GM23338 (cell line): ENCODE measurements at regions not wholly inside any gene's neighbourhood (a gene's known extent, or its start where the extent isn't known, plus 50 kb on each side); places are given as distances from the start of the nearest gene placed in this dataset.

ENCODE experiments used
- ATAC-seq: fragments of 200-7000 bp; cut with Tn5 transposase; 3 replicates; pipeline ENCODE4 v1.9.1; 2020
- DNase-seq: peaks from one replicate; pipeline ENCODE4 v3.0.0-alpha.2; 2015; ENCODE audit warnings: low spot score
- H2AFZ ChIP-seq: fragments of 200-600 bp; sonication (generic); 2 replicates; pipeline ENCODE4 v1.8.0; 2016; ENCODE audit warnings: antibody characterized with exemption, mild to moderate bottlenecking, moderate library complexity
- H3F3A ChIP-seq: fragments of 200-600 bp; sonication (generic); replicated peaks from 2 replicates; pipeline ENCODE4 v1.8.0; 2017; ENCODE audit warnings: antibody characterized with exemption, mixed run types, low read depth
- H3K27ac ChIP-seq: fragments of 200-600 bp; sonication (generic); 2 replicates; pipeline ENCODE4 v1.6.1; 2016; ENCODE audit warnings: low read depth
- H3K27me3 ChIP-seq: fragments of 200-600 bp; sonication (generic); 2 replicates; pipeline ENCODE4 v1.8.0; 2016; ENCODE audit warnings: mild to moderate bottlenecking, mixed run types, moderate library complexity; ENCODE audit not compliant: insufficient read depth
- H3K36me3 ChIP-seq: fragments of 200-600 bp; sonication (generic); 2 replicates; pipeline ENCODE4 v1.8.0; 2016; ENCODE audit warnings: mild to moderate bottlenecking; ENCODE audit not compliant: insufficient read depth
- H3K4me1 ChIP-seq: fragments of 200-600 bp; sonication (generic); 2 replicates; pipeline ENCODE4 v1.8.0; 2016; ENCODE audit warnings: mild to moderate bottlenecking, moderate library complexity; ENCODE audit not compliant: insufficient read depth
- H3K4me2 ChIP-seq: fragments of 200-600 bp; sonication (generic); 2 replicates; pipeline ENCODE4 v1.7.1; 2017; ENCODE audit warnings: mixed run types
- H3K4me3 ChIP-seq: fragments of 200-600 bp; sonication (generic); 2 replicates; pipeline ENCODE4 v1.6.1; 2016; ENCODE audit warnings: mixed run types
- H3K79me2 ChIP-seq: fragments of 200-600 bp; sonication (generic); replicated peaks from 2 replicates; pipeline ENCODE4 v1.8.0; 2017; ENCODE audit warnings: mild to moderate bottlenecking; ENCODE audit not compliant: insufficient read depth
- H3K9me2 ChIP-seq: fragments of 200-600 bp; sonication (generic); 2 replicates; pipeline ENCODE4 v1.8.0; 2017; ENCODE audit not compliant: insufficient read depth
- H4K20me1 ChIP-seq: fragments of 200-600 bp; sonication (generic); replicated peaks from 2 replicates; pipeline ENCODE4 v1.8.0; 2017; ENCODE audit warnings: mild to moderate bottlenecking; ENCODE audit not compliant: insufficient read depth
- H3K27ac Mint-ChIP-seq: 2 replicates; pipeline ENCODE4 v1.8.0; 2020; ENCODE audit warnings: inconsistent platforms, mild to moderate bottlenecking, moderate library complexity, mixed read lengths
- H3K27me3 Mint-ChIP-seq: 3 replicates; pipeline ENCODE4 v1.8.0; 2022; ENCODE audit warnings: low read depth, mild to moderate bottlenecking, moderate library complexity, mixed read lengths, inconsistent platforms; ENCODE audit not compliant: insufficient read depth, poor library complexity
- H3K36me3 Mint-ChIP-seq: 3 replicates; pipeline ENCODE4 v1.8.0; 2021; ENCODE audit warnings: low read depth, mild to moderate bottlenecking, inconsistent platforms, moderate library complexity, mixed read lengths
- H3K4me1 Mint-ChIP-seq: 3 replicates; pipeline ENCODE4 v1.8.0; 2020; ENCODE audit warnings: mild to moderate bottlenecking, inconsistent platforms, mixed read lengths
- H3K4me3 Mint-ChIP-seq: 3 replicates; pipeline ENCODE4 v1.8.0; 2021; ENCODE audit warnings: moderate library complexity, mild to moderate bottlenecking, inconsistent platforms, mixed read lengths
- H3K9me3 Mint-ChIP-seq: 3 replicates; pipeline ENCODE4 v1.8.0; 2020; ENCODE audit warnings: moderate library complexity, mild to moderate bottlenecking, inconsistent platforms, mixed read lengths
- CREB1 ChIP-seq: fragments of 250-450 bp; sonication (Bioruptor Pico); IDR thresholded peaks from 2 replicates; pipeline ENCODE4 v1.5.0; 2020; ENCODE audit warnings: low read depth, mild to moderate bottlenecking, moderate library complexity
- EZH2 ChIP-seq: fragments of 200-600 bp; sonication (generic); IDR thresholded peaks from one replicate; pipeline ENCODE4 v1.8.0; 2017; ENCODE audit warnings: antibody characterized with exemption, mild to moderate bottlenecking, low read depth; ENCODE audit not compliant: unreplicated experiment
- EZH2phosphoT487 ChIP-seq: fragments of 200-600 bp; sonication (generic); IDR thresholded peaks from one replicate; pipeline ENCODE4 v1.8.1; 2018; ENCODE audit warnings: antibody characterized with exemption; ENCODE audit not compliant: unreplicated experiment
- JUNB ChIP-seq: IDR thresholded peaks from one replicate; pipeline ENCODE4 v1.6.1; 2016; ENCODE audit warnings: antibody characterized with exemption; ENCODE audit not compliant: unreplicated experiment
- NANOG ChIP-seq: IDR thresholded peaks from 2 replicates; pipeline ENCODE4 v1.6.1; 2016; ENCODE audit warnings: antibody characterized with exemption, borderline replicate concordance
- POLR2AphosphoS5 ChIP-seq: IDR thresholded peaks from 2 replicates; pipeline ENCODE4 v1.6.1; 2016; ENCODE audit warnings: antibody characterized with exemption, low read depth
- STAT1 ChIP-seq: IDR thresholded peaks from one replicate; pipeline ENCODE4 v1.6.1; 2016; ENCODE audit warnings: antibody characterized with exemption; ENCODE audit not compliant: unreplicated experiment
- ZNF114 ChIP-seq: fragments of 250-450 bp; sonication (Bioruptor Pico); IDR thresholded peaks from 2 replicates; pipeline ENCODE4 v1.5.0; 2020; ENCODE audit warnings: mild to moderate bottlenecking, moderate library complexity
- ZNF331 ChIP-seq: fragments of 250-450 bp; sonication (Bioruptor Pico); IDR thresholded peaks from 2 replicates; pipeline ENCODE4 v1.5.0; 2020; ENCODE audit warnings: low read depth, mild to moderate bottlenecking, moderate library complexity
- TF ChIP-seq, protein P1 (sequence below): IDR thresholded peaks from one replicate; pipeline ENCODE4 v1.6.1; 2018; ENCODE audit warnings: antibody characterized with exemption; ENCODE audit not compliant: unreplicated experiment
- TF ChIP-seq, protein P2 (sequence below), 2 experiments: fragments of 200-600 bp in 1 of 2; sonication (generic) in 1 of 2; conservative IDR thresholded peaks; 2 replicates each; pipeline versions ENCODE4 v1.5.1 to v1.6.1; 2016 to 2017; ENCODE audit warnings: antibody characterized with exemption in 2 of 2, low read depth in 2 of 2, mild to moderate bottlenecking in 2 of 2, moderate library complexity in 1 of 2
- TF ChIP-seq, protein P3 (sequence below): IDR thresholded peaks from 2 replicates; pipeline ENCODE4 v1.6.1; 2016; ENCODE audit warnings: antibody characterized with exemption

DNA sequence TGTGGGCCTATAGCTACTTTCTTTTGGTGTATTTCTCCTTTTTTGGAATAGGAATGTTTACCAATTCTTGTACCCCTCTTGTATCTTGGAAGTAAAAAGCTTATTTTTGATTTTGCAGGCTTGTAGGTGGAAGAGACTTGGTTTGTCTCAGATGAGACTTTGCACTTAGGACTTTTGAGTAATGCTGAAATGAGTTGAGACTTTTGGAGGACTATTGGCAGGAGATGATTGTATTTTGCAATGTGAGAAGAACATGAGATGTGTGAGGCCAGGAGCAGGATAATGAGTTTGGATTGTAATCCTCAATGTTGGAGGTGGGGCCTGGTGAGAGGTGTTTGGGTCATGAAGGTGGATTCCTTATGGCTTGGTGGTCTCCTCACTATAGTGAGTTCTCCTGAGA is 106.3 kb downstream of the KBTBD8 start (continued):
- TF ChIP-seq, protein P1, sequence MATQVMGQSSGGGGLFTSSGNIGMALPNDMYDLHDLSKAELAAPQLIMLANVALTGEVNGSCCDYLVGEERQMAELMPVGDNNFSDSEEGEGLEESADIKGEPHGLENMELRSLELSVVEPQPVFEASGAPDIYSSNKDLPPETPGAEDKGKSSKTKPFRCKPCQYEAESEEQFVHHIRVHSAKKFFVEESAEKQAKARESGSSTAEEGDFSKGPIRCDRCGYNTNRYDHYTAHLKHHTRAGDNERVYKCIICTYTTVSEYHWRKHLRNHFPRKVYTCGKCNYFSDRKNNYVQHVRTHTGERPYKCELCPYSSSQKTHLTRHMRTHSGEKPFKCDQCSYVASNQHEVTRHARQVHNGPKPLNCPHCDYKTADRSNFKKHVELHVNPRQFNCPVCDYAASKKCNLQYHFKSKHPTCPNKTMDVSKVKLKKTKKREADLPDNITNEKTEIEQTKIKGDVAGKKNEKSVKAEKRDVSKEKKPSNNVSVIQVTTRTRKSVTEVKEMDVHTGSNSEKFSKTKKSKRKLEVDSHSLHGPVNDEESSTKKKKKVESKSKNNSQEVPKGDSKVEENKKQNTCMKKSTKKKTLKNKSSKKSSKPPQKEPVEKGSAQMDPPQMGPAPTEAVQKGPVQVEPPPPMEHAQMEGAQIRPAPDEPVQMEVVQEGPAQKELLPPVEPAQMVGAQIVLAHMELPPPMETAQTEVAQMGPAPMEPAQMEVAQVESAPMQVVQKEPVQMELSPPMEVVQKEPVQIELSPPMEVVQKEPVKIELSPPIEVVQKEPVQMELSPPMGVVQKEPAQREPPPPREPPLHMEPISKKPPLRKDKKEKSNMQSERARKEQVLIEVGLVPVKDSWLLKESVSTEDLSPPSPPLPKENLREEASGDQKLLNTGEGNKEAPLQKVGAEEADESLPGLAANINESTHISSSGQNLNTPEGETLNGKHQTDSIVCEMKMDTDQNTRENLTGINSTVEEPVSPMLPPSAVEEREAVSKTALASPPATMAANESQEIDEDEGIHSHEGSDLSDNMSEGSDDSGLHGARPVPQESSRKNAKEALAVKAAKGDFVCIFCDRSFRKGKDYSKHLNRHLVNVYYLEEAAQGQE, result no peak
- TF ChIP-seq CREB1 (CRISPR knock-in tag), result no peak
- no peak for TF ChIP-seq ZNF114 (CRISPR knock-in tag)
- no peak for TF ChIP-seq NANOG
- TF ChIP-seq EZH2, result no peak
- no peak for TF ChIP-seq EZH2phosphoT487
- no peak for TF ChIP-seq ZNF331 (CRISPR knock-in tag)

DNA sequence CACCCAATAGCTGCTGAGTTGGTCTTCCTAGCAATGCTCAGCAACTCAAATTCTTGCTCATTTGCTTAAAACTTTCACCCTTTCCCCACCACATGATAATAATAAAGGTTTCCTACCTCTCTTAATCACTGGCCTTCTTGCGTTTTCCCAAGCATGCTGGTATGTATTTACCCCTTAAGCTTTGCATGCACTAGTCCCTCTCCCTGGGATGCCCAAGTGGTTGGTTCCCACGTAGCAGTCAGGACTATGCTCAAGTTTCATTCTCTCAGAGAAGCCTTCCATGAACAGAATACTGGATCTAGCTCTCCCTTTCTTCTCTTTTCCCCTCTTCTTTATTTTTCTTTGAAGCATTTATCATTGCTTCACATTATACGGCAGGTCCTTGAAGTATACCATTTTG is 108.8 kb downstream of the KBTBD8 start:
- H3K79me2 ChIP-seq, result no peaks in the 10 kb centered on the region
- H3K9me3 Mint-ChIP-seq, result peaks cover 19% of the 10 kb centered on the region; the same call in 2 of the 3 replicates
- no peak overlapping the region for H3K4me3 Mint-ChIP-seq
- H4K20me1 ChIP-seq, result no peaks in the 10 kb centered on the region
- no peaks in the 10 kb centered on the region for H3K9me2 ChIP-seq
- peaks cover 1% of the 10 kb centered on the region for H3K27me3 Mint-ChIP-seq
- no peak overlapping the region for H3K4me2 ChIP-seq
- H3K27ac ChIP-seq, result no peak overlapping the region
- DNase-seq (no peak), ATAC-seq (peak; percentile 55)
- peaks cover 5% of the 10 kb centered on the region; the same call in 2 of the 3 replicates for H3K36me3 Mint-ChIP-seq
- H3K4me3 ChIP-seq, result no peak overlapping the region
- H3K4me1 Mint-ChIP-seq, result peaks cover 18% of the 10 kb centered on the region
- H3K4me1 ChIP-seq, result peaks cover 3% of the 10 kb centered on the region; the same call in 1 of the 2 replicates
- peak overlapping the region; percentile 34; the same call in 1 of the 2 replicates for H2AFZ ChIP-seq
- no peaks in the 10 kb centered on the region for H3K36me3 ChIP-seq
- H3F3A ChIP-seq, result no peaks in the 10 kb centered on the region
- H3K27ac Mint-ChIP-seq, result no peak overlapping the region
- H3K27me3 ChIP-seq, result no peaks in the 10 kb centered on the region
- TF ChIP-seq, protein P2, sequence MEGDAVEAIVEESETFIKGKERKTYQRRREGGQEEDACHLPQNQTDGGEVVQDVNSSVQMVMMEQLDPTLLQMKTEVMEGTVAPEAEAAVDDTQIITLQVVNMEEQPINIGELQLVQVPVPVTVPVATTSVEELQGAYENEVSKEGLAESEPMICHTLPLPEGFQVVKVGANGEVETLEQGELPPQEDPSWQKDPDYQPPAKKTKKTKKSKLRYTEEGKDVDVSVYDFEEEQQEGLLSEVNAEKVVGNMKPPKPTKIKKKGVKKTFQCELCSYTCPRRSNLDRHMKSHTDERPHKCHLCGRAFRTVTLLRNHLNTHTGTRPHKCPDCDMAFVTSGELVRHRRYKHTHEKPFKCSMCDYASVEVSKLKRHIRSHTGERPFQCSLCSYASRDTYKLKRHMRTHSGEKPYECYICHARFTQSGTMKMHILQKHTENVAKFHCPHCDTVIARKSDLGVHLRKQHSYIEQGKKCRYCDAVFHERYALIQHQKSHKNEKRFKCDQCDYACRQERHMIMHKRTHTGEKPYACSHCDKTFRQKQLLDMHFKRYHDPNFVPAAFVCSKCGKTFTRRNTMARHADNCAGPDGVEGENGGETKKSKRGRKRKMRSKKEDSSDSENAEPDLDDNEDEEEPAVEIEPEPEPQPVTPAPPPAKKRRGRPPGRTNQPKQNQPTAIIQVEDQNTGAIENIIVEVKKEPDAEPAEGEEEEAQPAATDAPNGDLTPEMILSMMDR (conservative IDR thresholded peaks at IDR 0.05; ENCODE audit: low read depth in 2 of 2), result no peak
- no peak for TF ChIP-seq ZNF331 (CRISPR knock-in tag)
- TF ChIP-seq, protein P1, result no peak
- no peak for TF ChIP-seq EZH2
- TF ChIP-seq, protein P3, sequence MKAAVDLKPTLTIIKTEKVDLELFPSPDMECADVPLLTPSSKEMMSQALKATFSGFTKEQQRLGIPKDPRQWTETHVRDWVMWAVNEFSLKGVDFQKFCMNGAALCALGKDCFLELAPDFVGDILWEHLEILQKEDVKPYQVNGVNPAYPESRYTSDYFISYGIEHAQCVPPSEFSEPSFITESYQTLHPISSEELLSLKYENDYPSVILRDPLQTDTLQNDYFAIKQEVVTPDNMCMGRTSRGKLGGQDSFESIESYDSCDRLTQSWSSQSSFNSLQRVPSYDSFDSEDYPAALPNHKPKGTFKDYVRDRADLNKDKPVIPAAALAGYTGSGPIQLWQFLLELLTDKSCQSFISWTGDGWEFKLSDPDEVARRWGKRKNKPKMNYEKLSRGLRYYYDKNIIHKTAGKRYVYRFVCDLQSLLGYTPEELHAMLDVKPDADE, result no peak
- no peak for TF ChIP-seq CREB1 (CRISPR knock-in tag)
- TF ChIP-seq ZNF114 (CRISPR knock-in tag), result no peak
- no peak for TF ChIP-seq POLR2AphosphoS5
- TF ChIP-seq NANOG, result no peak
- TF ChIP-seq EZH2phosphoT487, result no peak
- no peak for TF ChIP-seq JUNB
- no peak for TF ChIP-seq STAT1
